GM18517 (cell line): ENCODE measurements at regions not wholly inside any gene's neighbourhood (a gene's known extent, or its start where the extent isn't known, plus 50 kb on each side); places are given as distances from the start of the nearest gene placed in this dataset.

ENCODE experiments used
- ATAC-seq: cut with Tn5 transposase; IDR thresholded peaks from one replicate; pipeline ENCODE4 v1.9.1; 2021; ENCODE audit warnings: mild to moderate bottlenecking, moderate library complexity; ENCODE audit not compliant: unreplicated experiment

DNA sequence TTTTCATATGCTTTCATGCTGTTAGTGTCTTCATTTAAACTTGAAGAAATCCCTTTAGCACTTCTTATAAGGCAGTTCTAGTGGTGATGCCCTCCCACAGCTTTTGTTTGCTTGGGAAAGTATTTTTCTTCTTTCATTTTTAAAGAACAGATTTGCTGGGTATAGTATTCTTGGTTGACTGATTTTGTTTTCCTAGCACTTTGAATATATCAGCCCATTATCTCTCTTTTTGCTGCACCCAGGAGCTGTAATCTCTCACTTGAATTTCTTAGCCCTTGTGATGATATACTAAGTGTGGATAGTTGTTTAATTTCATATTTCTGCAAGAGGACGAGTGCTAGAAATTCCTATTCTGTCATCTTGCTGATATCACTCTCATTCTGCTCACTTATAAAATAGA, 283.7 kb downstream of the GPAT3 start:
- no peak for ATAC-seq

- no peak for ATAC-seq
Observed at GRCh38 chr4:83810428-83810827, 274.5 kb downstream of the GPAT3 start.

DNA sequence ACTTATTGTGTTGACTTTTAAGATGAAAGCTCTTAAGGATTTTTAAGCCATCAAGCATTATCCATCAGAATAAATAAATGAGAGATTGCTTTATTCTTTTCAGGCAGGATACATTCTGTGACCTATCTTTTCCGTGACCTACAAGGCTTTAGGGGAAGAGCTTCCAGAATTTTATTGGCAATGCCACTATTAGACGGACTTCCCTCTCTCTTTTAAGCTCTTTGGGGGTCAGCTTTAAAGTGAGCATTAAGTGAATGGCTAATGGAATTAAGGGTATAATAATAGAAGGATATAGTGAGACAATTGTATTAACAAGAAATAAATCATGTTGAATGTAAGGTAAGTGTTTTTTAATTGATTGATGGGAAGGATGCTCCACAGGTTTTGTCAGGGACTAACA, 273.7 kb downstream of the GPAT3 start:
- ATAC-seq = no peak

DNA sequence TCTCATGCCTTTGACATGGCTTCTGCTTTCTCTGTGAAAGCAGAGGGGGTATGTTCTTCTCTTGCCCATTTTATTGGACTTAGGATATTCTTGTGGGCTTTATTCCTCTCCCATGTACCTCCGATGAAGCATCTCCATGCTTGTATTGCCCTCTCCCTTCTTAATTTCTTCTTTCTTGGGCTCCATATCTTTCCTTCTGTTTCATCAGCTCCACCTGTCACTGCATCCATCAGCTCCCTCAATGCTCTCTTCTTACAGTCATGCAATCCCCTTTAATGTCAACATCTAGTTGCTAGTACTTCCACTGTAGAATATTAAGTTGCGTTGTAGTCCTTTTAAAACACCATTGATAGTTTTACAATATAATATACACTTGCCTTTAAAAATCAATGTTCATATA, 257.6 kb downstream of the GPAT3 start:
- no peak for ATAC-seq

GRCh38 chr4:83785891-83786290, 250.0 kb downstream of the GPAT3 start:
- no peak for ATAC-seq

- no peak for ATAC-seq
Observed at GRCh38 chr4:83783215-83783614, 247.3 kb downstream of the GPAT3 start.

DNA sequence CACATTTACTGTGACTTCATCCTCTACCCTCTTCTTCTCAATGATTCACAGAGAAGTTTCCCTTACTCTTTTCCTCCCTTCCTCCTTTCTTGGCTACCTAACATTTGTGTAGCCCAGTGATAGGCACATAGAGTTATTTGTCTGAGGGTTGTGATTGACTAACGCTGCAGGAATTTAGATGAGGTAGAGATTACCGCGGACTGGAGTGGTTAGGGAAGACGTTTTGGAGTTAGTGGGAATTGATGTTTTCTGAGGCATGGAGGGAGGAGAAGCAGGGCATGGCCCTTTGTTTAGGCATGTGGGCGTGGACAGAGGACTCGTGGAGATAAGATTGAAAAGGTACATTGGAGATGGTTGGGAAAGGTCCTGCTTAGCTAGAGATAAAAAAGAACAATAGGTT, 246.7 kb downstream of the GPAT3 start:
- ATAC-seq = no peak

- no peak for ATAC-seq
Observed at GRCh38 chr4:83781434-83781833, 245.5 kb downstream of the GPAT3 start.

- ATAC-seq = no peak
Observed at GRCh38 chr4:83780053-83780733, 244.3 kb downstream of the GPAT3 start.

DNA sequence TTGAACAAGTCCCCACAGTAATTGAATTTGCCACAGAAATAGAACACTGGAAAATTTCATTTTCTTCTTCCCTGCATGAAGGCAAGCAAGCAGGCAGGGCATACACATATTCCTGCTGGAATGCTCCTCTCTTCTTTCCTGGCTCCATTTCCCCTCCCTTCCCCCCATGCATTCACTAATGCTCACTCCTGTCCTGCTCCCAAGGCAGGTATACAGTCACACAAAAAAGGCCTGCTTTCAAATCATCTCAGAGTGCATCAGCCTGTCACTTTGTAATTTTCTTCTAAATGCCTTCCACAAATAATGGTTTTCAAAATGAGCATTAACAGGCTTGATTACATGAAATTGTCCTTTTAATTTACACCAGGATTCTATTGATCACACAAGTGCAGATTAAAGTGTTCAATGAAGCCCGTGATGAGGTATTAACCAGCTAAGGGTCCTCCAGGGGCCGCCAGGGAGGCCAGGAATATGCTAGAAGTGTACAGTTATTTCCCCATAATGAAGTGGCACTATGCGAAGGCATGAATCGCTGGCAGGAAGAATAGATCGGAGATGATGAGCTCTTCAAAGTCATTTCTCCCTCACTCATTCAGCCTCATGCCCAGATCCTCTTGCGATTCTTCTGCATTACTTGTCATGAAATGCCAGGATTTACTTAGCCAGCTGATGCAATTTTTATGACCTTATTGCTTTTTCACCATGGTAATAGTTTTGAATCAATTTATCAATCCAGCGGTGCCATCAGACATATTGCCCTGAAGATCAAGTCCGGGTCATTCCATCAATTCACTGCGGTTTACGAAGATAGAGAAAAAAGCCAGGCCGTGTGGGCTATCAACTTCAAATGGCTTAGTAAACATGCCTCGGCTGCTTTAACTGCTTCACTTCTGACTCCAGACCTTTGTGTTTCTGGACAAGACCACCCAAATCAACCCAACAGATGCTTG, 243.5 kb downstream of the GPAT3 start:
- ATAC-seq = no peak

- ATAC-seq = no peak
Observed at GRCh38 chr4:83772685-83773084, 236.8 kb downstream of the GPAT3 start.

- ATAC-seq = no peak
Observed at GRCh38 chr4:83771113-83771705, 235.3 kb downstream of the GPAT3 start.

- no peak for ATAC-seq
Observed at GRCh38 chr4:83768146-83768545, 232.2 kb downstream of the GPAT3 start.

DNA sequence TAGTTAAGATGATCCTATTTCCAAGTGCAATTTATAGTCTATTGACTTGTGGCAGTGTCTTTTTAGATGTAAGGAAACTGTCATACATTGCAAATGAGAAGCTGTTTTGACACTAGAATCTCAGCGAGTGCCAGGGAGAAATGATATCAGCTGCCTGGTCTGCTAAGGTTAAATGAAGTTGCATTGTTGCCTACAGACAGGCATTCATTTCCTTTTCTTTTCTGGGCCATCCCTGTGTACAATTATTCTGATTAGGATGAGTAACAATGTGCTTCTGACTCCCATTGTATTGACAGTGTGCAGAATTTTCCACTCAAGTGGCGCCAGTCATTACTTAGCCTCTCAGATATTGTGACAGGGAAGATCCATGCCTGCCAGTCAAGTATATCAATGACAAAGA, 231.2 kb downstream of the GPAT3 start:
- ATAC-seq = no peak

DNA sequence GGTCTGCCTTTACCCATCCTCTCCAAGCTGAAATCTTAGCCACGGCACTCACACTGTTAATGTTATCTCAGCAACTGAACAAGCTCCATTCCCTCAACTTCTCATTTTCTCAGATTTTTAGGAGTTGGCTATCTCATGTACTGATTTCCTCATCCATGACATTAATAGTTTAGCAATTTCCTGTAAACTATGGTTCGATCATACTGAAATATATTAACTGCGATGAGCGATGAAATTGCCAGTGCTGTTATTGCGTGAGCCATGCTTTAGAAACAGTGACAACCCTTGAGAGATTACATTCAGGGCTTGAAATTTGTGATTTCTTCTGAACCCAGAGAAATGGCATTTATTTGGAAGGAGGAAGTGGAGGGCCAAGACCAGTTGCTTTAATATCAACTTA, 223.7 kb downstream of the GPAT3 start:
- no peak for ATAC-seq

GRCh38 chr4:83758285-83758684, 222.4 kb downstream of the GPAT3 start:
- ATAC-seq = no peak

GRCh38 chr4:83757121-83757621, 221.3 kb downstream of the GPAT3 start:
- ATAC-seq = no peak

- ATAC-seq = no peak
Observed at GRCh38 chr4:83753260-83753659, 217.4 kb downstream of the GPAT3 start.

DNA sequence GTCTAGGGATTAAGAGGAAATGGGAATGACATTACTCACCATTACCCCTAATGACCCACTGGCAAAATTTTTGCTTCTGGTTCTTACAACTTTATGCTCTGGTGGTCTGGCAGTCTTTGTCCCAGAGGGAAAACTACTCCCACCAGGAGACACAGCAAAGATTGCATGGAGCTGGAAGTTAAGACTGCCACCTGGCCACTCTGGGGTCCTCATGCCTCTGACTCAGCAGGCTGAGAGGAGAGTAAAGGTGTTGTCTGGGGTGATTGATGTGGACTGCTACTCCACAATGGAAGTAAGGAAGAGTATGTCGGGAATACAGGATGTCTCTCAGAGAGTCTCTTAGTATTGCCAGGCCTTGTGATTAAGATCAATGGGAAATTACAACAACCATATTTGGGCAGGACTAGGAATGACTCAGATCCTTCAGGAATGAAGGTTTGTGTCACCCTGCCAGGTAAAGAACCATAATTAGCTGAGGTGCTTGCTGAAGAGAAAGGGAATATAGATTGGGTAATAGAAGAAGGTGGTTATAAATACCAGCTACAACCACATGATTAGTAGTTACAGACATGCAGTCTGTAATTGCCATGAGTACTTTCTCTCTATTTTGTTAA, 215.5 kb downstream of the GPAT3 start:
- no peak for ATAC-seq

DNA sequence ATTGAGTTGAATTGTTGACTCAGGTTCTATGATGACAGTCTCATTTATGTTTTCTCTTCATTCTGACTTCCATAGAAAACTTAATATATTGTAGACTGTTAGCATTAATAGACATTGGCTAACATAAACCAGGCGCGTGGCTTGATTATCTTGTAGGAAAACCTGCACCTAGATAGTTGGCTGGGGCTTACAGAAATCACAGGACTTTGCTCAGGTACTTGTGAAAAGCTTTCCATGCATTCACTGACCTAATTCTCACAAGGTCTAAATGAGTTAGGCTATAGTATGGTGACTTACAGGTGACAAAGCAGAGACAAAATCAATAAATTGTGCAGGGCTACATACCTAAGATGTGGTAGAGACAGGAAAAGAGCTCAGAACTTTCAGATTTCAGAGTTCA, 212.8 kb downstream of the GPAT3 start:
- no peak for ATAC-seq

DNA sequence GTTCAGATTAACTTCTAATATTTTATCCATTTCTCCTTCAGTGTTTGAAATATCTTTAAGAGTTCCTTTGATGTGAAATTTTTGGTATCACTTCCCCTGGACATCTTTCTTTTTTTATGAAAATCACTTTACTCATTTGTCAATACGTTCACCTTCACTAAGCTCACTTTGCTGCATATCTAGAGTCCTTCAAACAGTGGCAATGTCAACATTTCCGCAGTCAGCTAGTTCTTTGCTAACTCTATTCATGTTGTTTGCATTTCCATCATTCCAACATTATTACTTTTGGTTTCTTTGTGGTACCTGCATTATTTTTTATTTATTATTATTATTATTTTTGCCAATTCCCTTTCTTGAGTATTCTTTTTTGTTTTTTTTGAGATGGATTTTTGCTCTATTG, 203.0 kb downstream of the GPAT3 start:
- no peak for ATAC-seq
